ENCODE measurements at regions not wholly inside any gene's neighbourhood (a gene's known extent, or its start where the extent isn't known, plus 50 kb on each side); places are given as distances from the start of the nearest gene placed in this dataset.

DNA sequence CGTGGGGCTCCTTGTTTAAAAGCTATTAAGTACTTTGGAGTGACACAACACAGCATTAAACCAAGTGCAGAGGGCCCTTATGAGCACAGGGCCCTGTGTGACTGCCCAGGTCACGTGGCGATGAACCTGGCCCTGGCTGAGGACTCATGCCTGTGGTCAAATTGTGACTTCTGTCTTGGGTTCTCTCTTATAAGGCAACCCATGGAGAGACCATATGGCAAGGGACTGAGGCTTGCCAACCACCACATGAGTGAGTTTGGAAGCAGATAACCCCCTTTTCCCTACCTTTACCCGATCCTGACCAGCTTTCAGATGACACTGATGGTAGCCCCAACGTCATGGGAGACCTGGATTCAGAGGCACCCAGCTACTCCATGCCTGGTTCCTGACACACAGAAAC, 140.5 kb downstream of the ZBTB18 start:
- no peak for DNase-seq (ENCODE audit: low read depth, low spot score)
- no CpG with 5 or more reads among the region's 5 CpGs for WGBS (ENCODE audit: insufficient coverage, insufficient read length)
- H3K36me3 ChIP-seq (ENCODE audit: control insufficient read depth, insufficient read depth, low read length): no peaks in the 10 kb centered on the region
- H3K9me3 ChIP-seq (ENCODE audit: control insufficient read depth, insufficient read depth, low read length): no peaks in the 10 kb centered on the region
- H3K27ac ChIP-seq (ENCODE audit: low read length): no peak overlapping the region
- H3K27me3 ChIP-seq (ENCODE audit: control insufficient read depth, insufficient read depth, low read length): no peaks in the 10 kb centered on the region
- no peaks in the 10 kb centered on the region for H3K4me1 ChIP-seq (ENCODE audit: control insufficient read depth, insufficient read depth, low read length)
- H3K4me3 ChIP-seq (ENCODE audit: low read length): no peak overlapping the region

GRCh38 chr1:244192325-244192724, 141.2 kb downstream of the ZBTB18 start:
- Histone ChIP-seq H3K4me3 (ENCODE audit: low read length) (no peak overlapping the region), H3K36me3 (ENCODE audit: control insufficient read depth, insufficient read depth, low read length) (no peaks in the 10 kb centered on the region), H3K4me1 (ENCODE audit: control insufficient read depth, insufficient read depth, low read length) (no peaks in the 10 kb centered on the region), H3K27ac (ENCODE audit: low read length) (no peak overlapping the region), H3K9me3 (ENCODE audit: control insufficient read depth, insufficient read depth, low read length) (no peaks in the 10 kb centered on the region), H3K27me3 (ENCODE audit: control insufficient read depth, insufficient read depth, low read length) (no peaks in the 10 kb centered on the region)
- DNase-seq (ENCODE audit: low read depth, low spot score): no peak
- WGBS (ENCODE audit: insufficient coverage, insufficient read length): no CpG with 5 or more reads among the region's 3 CpGs

GRCh38 chr1:244196571-244197285, 145.6 kb downstream of the ZBTB18 start:
- Histone ChIP-seq H3K27me3 (ENCODE audit: control insufficient read depth, insufficient read depth, low read length) (no peaks in the 10 kb centered on the region), H3K4me3 (ENCODE audit: low read length) (no peak overlapping the region), H3K36me3 (ENCODE audit: control insufficient read depth, insufficient read depth, low read length) (no peaks in the 10 kb centered on the region), H3K9me3 (ENCODE audit: control insufficient read depth, insufficient read depth, low read length) (no peaks in the 10 kb centered on the region), H3K4me1 (ENCODE audit: control insufficient read depth, insufficient read depth, low read length) (no peaks in the 10 kb centered on the region), H3K27ac (ENCODE audit: low read length) (no peak overlapping the region)
- no peak for DNase-seq (ENCODE audit: low read depth, low spot score)
- no CpG with 5 or more reads among the region's 6 CpGs for WGBS (ENCODE audit: insufficient coverage, insufficient read length)

DNA sequence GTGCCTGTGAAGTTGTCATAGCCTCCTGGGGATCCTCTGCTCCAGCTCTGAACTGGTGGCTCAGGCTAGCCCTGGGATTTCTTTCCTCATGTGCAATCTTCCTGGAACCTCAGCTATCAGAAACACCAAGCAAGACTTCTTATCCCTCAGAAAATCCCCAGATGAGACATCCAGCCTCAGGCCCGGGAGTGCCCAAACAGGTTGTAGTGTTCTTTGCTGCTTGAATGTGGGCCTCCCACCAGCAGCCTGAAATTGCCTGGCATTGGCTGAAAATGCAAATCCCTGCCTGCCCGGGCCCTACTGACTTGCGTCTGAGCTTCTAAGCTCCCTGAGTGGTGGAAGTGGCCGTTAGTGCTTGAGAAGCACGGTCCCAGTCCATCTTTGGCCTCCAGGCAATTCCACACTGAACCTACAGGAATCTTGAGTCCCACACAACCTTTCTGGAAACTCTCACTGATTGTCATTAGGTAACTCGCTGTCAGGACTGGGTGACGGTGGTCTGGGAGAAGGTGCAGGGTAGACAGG, 146.8 kb downstream of the ZBTB18 start:
- no peak overlapping the region for H3K4me3 ChIP-seq (ENCODE audit: low read length)
- WGBS (ENCODE audit: insufficient coverage, insufficient read length): no CpG with 5 or more reads among the region's 7 CpGs

GRCh38 chr1:244199902-244200301, 148.8 kb downstream of the ZBTB18 start:
- no peaks in the 10 kb centered on the region for H3K27me3 ChIP-seq (ENCODE audit: control insufficient read depth, insufficient read depth, low read length)
- H3K27ac ChIP-seq (ENCODE audit: low read length): no peak overlapping the region
- no peak for DNase-seq (ENCODE audit: low read depth, low spot score)
- no CpG with 5 or more reads among the region's 4 CpGs for WGBS (ENCODE audit: insufficient coverage, insufficient read length)
- H3K36me3 ChIP-seq (ENCODE audit: control insufficient read depth, insufficient read depth, low read length): no peaks in the 10 kb centered on the region
- no peaks in the 10 kb centered on the region for H3K9me3 ChIP-seq (ENCODE audit: control insufficient read depth, insufficient read depth, low read length)
- no peaks in the 10 kb centered on the region for H3K4me1 ChIP-seq (ENCODE audit: control insufficient read depth, insufficient read depth, low read length)
- no peak overlapping the region for H3K4me3 ChIP-seq (ENCODE audit: low read length)

More for the DNA sequence above, 146.8 kb downstream of the ZBTB18 start:
- Histone ChIP-seq H3K36me3 (ENCODE audit: control insufficient read depth, insufficient read depth, low read length) (no peaks in the 10 kb centered on the region), H3K4me1 (ENCODE audit: control insufficient read depth, insufficient read depth, low read length) (no peaks in the 10 kb centered on the region), H3K27ac (ENCODE audit: low read length) (no peak overlapping the region), H3K9me3 (ENCODE audit: control insufficient read depth, insufficient read depth, low read length) (no peaks in the 10 kb centered on the region), H3K27me3 (ENCODE audit: control insufficient read depth, insufficient read depth, low read length) (no peaks in the 10 kb centered on the region)
- DNase-seq (ENCODE audit: low read depth, low spot score): no peak

DNA sequence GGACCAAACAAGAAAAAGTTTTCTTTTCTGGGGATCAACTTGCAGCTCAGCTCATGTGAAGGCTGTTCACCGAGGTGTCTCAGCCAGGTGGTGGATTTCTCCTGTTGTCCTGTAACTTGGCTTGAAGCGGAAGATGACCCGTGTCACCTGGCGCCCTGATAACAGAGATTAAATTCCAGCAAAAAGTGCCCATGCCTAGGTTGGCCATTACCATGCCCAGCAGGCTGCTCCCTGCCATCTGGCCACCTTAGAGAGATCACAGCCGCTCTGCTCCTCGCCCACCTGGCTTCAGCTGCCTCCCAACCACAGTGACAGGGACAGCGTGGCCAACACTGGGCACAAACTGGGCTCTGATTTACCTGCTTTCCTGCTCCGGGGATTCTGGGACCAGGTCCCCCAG, 149.5 kb downstream of the ZBTB18 start:
- WGBS (ENCODE audit: insufficient coverage, insufficient read length): no CpG with 5 or more reads among the region's 8 CpGs
- H3K4me3 ChIP-seq (ENCODE audit: low read length): no peak overlapping the region
- no peaks in the 10 kb centered on the region for H3K4me1 ChIP-seq (ENCODE audit: control insufficient read depth, insufficient read depth, low read length)
- H3K27ac ChIP-seq (ENCODE audit: low read length): no peak overlapping the region
- DNase-seq (ENCODE audit: low read depth, low spot score): no peak
- H3K36me3 ChIP-seq (ENCODE audit: control insufficient read depth, insufficient read depth, low read length): no peaks in the 10 kb centered on the region
- no peaks in the 10 kb centered on the region for H3K27me3 ChIP-seq (ENCODE audit: control insufficient read depth, insufficient read depth, low read length)
- no peaks in the 10 kb centered on the region for H3K9me3 ChIP-seq (ENCODE audit: control insufficient read depth, insufficient read depth, low read length)

DNA sequence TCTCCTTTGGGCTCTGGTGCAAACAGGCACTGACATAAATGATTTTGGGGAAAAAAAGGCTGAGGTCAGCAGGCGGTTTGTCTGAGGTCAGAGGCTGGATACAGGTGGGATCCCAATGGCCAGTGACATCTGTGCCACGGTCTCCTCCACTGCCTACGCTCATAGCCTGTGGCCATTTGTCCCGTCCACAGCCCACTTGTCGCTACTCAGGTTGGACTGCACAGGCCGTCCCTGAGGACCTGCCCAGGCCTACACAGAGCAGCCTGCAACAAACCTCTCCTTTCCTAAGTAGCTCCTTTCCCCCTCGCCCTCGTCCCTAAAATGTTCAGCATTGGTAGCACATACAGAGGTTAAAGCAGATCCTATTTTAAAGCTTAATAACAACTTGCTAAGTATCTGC, 150.7 kb downstream of the ZBTB18 start:
- DNase-seq (ENCODE audit: low read depth, low spot score): no peak
- Histone ChIP-seq H3K27me3 (ENCODE audit: control insufficient read depth, insufficient read depth, low read length) (no peaks in the 10 kb centered on the region), H3K9me3 (ENCODE audit: control insufficient read depth, insufficient read depth, low read length) (no peaks in the 10 kb centered on the region), H3K4me3 (ENCODE audit: low read length) (no peak overlapping the region), H3K36me3 (ENCODE audit: control insufficient read depth, insufficient read depth, low read length) (no peaks in the 10 kb centered on the region), H3K4me1 (ENCODE audit: control insufficient read depth, insufficient read depth, low read length) (no peaks in the 10 kb centered on the region), H3K27ac (ENCODE audit: low read length) (no peak overlapping the region)
- WGBS (ENCODE audit: insufficient coverage, insufficient read length): no CpG with 5 or more reads among the region's 8 CpGs

DNA sequence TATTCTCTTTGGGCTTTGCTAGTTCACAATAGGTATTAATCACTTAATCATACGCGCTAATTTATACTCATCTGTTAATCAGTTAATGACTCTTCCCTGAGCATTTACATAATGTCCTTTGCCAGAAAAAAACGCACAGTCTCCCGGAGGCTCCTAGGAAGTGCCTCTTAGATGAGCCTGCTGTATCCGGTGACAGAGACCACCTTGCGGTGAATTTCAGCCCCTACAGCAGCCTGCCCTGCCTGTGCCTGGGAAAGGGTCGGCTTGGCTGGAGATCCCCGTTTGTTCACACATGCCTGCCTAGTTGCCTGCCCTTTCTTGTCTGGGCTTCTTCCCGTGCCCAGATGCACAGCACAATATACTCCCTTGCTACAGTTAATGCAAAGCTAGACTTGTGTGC, 152.9 kb downstream of the ZBTB18 start:
- H3K9me3 ChIP-seq (ENCODE audit: control insufficient read depth, insufficient read depth, low read length): no peaks in the 10 kb centered on the region
- WGBS (ENCODE audit: insufficient coverage, insufficient read length): no CpG with 5 or more reads among the region's 9 CpGs
- H3K36me3 ChIP-seq (ENCODE audit: control insufficient read depth, insufficient read depth, low read length): no peaks in the 10 kb centered on the region

GRCh38 chr1:244205171-244205570, 154.1 kb downstream of the ZBTB18 start:
- Histone ChIP-seq H3K36me3 (ENCODE audit: control insufficient read depth, insufficient read depth, low read length) (no peaks in the 10 kb centered on the region), H3K4me3 (ENCODE audit: low read length) (no peak overlapping the region), H3K4me1 (ENCODE audit: control insufficient read depth, insufficient read depth, low read length) (no peaks in the 10 kb centered on the region), H3K27me3 (ENCODE audit: control insufficient read depth, insufficient read depth, low read length) (no peaks in the 10 kb centered on the region), H3K9me3 (ENCODE audit: control insufficient read depth, insufficient read depth, low read length) (no peaks in the 10 kb centered on the region), H3K27ac (ENCODE audit: low read length) (no peak overlapping the region)
- DNase-seq (ENCODE audit: low read depth, low spot score): no peak
- WGBS (ENCODE audit: insufficient coverage, insufficient read length): no CpG with 5 or more reads among the region's 3 CpGs

More for the DNA sequence above, 152.9 kb downstream of the ZBTB18 start:
- Histone ChIP-seq H3K4me3 (ENCODE audit: low read length) (no peak overlapping the region), H3K27ac (ENCODE audit: low read length) (no peak overlapping the region), H3K27me3 (ENCODE audit: control insufficient read depth, insufficient read depth, low read length) (no peaks in the 10 kb centered on the region), H3K4me1 (ENCODE audit: control insufficient read depth, insufficient read depth, low read length) (no peaks in the 10 kb centered on the region)
- no peak for DNase-seq (ENCODE audit: low read depth, low spot score)

GRCh38 chr1:244205906-244206305, 154.8 kb downstream of the ZBTB18 start:
- H3K4me1 ChIP-seq (ENCODE audit: control insufficient read depth, insufficient read depth, low read length): peaks cover 1% of the 10 kb centered on the region; the same call in 1 of the 2 replicates
- whole genome bisulfite sequencing (ENCODE audit: insufficient coverage, insufficient read length): no CpG with 5 or more reads among the region's 3 CpGs
- H3K4me3 ChIP-seq (ENCODE audit: low read length): no peak overlapping the region
- H3K9me3 ChIP-seq (ENCODE audit: control insufficient read depth, insufficient read depth, low read length): no peaks in the 10 kb centered on the region
- H3K36me3 ChIP-seq (ENCODE audit: control insufficient read depth, insufficient read depth, low read length): no peaks in the 10 kb centered on the region
- no peaks in the 10 kb centered on the region for H3K27me3 ChIP-seq (ENCODE audit: control insufficient read depth, insufficient read depth, low read length)
- no peak for DNase-seq (ENCODE audit: low read depth, low spot score)
- no peak overlapping the region for H3K27ac ChIP-seq (ENCODE audit: low read length)

Measured in iPS DF 6.9 (cell line).